Astrocyte of the spinal cord (primary cell): ENCODE measurements at regions not wholly inside any gene's neighbourhood (a gene's known extent, or its start where the extent isn't known, plus 50 kb on each side); places are given as distances from the start of the nearest gene placed in this dataset.

Source experiments
- DNase-seq: peaks from one replicate; pipeline ENCODE4 v3.0.0; 2011; ENCODE audit warnings: low read depth, low spot score
- H3K4me3 ChIP-seq: 2 replicates; pipeline ENCODE4 v1.5.1; 2011; ENCODE audit warnings: low read depth, mild to moderate bottlenecking, low read length, moderate library complexity
- in situ Hi-C: cut with HindIII; loops from 2 replicates; pipeline ENCODE4 v1.10.0; 2017; ENCODE audit warnings: low sequenced_read_pairs
- TF ChIP-seq, protein P1 (sequence below): IDR thresholded peaks from 2 replicates; pipeline ENCODE4 v1.5.1; 2012; ENCODE audit warnings: low read depth, mild to moderate bottlenecking, low read length, inconsistent platforms

DNA sequence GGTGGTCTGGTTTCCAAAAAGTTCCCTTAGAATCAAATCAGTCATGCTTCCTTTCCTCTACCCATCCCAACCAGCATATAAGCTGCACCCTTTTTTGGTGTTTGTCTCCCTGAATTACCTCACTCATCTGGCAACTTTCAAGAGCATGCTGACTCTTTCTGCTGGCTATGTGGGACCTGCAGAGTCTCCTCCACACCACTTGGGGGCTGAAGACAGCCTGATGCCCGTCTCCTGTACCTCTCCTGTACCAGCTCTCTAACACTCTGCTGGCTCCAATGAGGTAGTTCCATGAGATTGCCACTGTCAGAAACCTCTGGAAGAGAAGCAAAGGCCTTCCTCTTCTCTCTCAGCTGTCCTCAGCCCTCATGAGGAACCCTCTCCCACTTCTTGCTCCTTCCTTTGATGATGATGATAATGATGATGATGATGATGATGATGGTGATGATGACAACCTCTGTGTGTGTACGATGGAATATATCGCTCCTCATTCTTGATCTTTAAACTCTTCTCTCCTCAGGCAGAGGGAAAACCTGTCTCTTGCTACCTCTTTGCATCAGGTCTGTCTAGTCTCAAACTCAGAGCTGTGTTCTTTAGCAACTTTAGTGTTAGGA is 257.5 kb downstream of the ZNF621 start:
- TF ChIP-seq, protein P1, sequence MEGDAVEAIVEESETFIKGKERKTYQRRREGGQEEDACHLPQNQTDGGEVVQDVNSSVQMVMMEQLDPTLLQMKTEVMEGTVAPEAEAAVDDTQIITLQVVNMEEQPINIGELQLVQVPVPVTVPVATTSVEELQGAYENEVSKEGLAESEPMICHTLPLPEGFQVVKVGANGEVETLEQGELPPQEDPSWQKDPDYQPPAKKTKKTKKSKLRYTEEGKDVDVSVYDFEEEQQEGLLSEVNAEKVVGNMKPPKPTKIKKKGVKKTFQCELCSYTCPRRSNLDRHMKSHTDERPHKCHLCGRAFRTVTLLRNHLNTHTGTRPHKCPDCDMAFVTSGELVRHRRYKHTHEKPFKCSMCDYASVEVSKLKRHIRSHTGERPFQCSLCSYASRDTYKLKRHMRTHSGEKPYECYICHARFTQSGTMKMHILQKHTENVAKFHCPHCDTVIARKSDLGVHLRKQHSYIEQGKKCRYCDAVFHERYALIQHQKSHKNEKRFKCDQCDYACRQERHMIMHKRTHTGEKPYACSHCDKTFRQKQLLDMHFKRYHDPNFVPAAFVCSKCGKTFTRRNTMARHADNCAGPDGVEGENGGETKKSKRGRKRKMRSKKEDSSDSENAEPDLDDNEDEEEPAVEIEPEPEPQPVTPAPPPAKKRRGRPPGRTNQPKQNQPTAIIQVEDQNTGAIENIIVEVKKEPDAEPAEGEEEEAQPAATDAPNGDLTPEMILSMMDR: no peak
- no peak overlapping the region for H3K4me3 ChIP-seq
- no peak for DNase-seq
- in situ Hi-C loops: no loop called here

DNA sequence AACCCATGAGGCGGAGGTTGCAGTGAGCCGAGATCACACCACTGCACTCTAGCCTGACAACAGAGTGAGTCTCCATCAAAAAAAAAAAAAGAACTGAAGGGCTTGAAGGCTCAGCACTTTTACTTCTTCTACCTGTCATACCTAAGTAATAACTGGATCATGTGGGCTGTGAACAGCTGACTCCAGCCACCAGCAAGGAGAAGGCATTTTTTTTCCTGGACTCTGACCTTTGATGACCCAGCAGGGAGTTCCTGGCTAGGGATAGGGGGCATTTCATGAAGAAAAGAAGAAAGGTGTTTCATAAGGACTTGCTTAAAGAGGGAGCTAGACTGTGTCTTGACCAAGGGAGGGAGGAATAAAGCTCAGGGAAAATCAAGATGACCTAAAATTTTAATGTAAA is 266.0 kb downstream of the ZNF621 start:
- no peak overlapping the region for H3K4me3 ChIP-seq
- no peak for DNase-seq
- in situ Hi-C loops: no loop called here
- TF ChIP-seq, protein P1: no peak

DNA sequence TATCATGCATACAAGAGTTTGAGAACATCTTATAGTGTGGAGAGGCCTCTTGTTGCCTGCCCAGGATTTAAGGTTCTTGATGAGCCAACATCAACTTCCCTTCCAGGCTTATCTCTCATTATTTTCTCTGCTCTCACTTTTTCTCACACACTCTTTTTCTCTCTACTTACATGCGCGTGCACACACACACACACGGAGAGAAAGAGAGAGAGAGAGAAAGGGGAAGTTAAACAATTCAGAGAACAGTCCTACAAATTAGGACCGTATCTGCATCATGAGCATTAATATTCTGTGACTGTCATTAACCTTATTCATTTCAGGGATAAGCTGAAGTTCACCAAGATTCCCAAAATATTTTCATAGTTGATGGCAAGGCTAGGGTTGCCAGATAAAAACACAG is 269.0 kb downstream of the ZNF621 start:
- TF ChIP-seq, protein P1: no peak
- no peak for DNase-seq
- H3K4me3 ChIP-seq: no peak overlapping the region
- in situ Hi-C loops: no loop called here

DNA sequence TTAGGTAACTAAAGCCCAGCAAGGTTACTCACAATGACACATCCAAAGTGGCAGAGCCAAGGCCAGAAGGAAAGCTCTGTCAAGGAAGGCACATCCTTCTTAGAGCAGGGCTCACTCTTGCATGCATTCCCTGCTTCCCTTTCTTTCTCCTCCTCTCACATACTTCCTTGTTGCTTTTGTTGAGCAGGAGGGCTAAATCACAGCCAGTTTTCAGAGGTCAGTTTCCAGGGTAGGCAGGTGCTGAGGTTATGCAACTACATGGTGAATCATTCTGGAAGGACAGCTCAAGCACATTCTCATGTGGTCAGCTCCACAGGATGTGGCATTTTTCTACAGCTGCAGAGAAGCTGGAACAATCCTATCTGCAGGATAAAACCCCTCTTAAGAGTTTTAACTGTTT is 275.6 kb downstream of the ZNF621 start:
- TF ChIP-seq, protein P1: no peak
- in situ Hi-C loops: no loop called here
- H3K4me3 ChIP-seq: no peak overlapping the region
- peak; percentile 97 for DNase-seq

DNA sequence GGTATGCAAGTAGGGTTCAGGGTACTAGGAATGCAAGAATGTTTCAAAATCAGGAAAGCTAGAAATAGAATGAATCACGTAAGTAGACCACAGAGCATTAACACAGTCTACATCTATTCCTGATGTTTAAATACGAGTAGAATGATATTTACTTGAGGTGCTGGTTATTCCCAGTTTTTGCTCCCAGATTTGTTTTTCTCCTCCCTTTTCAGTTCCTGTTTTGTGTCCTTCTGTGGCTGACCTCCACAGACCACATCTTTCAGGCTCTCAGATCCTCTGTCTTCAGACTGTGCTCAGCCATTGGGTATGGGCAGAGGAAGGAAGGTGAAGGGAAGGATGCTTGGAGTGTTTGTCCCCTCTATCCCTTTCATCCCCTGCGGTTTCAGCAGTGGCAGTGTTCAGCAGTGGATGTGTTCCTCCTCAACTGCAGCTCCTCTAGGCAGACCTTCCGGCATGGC is 276.6 kb downstream of the ZNF621 start:
- TF ChIP-seq, protein P1: no peak
- in situ Hi-C loops: no loop called here
- H3K4me3 ChIP-seq: no peak overlapping the region
- DNase-seq: peak; percentile 54

DNA sequence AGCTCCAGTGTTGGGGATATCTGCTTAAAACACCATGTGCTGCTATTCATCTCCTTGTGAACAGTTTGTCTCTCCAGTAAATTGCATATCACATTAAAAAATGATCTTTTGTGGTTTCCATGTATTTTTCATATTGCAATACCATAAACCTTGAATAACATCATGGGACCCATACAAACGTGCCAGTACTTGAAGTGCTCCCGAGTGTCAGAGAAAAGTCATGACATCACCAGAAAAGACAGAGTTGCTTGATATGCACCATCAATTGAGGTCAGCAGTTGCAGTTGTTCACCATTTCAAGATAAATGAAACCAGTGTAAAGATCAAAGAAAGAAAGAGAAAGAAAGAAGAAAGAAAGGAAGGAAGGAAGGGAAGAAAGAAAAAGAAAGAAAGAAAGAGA is 278.6 kb downstream of the ZNF621 start:
- no peak for DNase-seq
- in situ Hi-C loops: no loop called here

More for the DNA sequence above, 278.6 kb downstream of the ZNF621 start:
- TF ChIP-seq, protein P1: no peak
- no peak overlapping the region for H3K4me3 ChIP-seq
